ENCODE measurements at regions not wholly inside any gene's neighbourhood (a gene's known extent, or its start where the extent isn't known, plus 50 kb on each side); places are given as distances from the start of the nearest gene placed in this dataset.
"Not testable (repeated sequence)": the region's sequence is repeated elsewhere in the genome, so short reads cannot be mapped to it uniquely, and the experiment has no call there.

DNA sequence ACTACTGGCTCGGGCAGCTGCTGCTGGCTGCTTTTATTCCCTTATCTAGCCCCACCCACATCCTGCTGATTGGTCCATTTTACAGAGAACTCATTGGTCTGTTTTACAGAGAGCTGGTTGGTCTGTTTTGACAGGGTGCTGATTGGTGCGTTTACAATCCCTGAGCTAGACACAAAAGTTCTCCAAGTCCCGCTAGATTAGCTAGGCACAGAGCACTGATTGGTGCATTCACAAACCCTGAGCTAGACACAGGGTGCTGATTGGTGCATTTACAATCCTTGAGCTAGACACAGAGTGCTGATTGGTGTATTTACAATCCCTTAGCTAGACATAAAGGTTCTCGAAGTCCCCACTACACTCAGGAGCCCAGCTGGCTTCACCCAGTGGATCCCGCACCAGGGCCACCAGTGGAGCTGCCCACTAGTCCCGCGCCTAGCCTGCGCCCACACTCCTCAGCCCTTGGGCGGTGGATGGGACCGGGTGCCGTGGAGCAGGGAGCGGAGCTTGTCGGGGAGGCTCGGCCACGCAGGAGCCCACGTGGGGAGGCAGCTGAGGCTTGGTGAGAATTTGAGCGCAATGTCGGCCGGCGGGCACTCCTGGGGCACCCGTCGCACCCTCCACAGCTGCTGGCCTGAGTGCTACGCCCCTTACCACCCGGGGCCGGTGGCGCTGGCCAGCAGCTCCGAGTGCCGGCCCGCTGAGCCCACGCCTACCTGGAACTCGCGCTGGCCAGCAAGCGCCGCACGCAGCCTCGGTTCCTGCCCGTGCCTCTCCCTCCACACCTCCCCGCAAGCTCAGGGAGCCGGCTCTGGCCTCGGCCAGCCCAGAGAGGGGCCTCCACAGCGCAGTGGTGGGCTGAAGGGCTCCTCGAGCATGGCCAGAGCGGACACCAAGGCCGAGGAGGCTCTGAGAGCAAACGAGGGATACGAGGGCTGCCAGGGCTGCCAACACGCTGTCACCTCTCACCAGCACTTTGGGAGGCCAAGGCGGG, 91.1 kb upstream of the HS3ST2 start:
- TF ChIP-seq, protein P1, sequence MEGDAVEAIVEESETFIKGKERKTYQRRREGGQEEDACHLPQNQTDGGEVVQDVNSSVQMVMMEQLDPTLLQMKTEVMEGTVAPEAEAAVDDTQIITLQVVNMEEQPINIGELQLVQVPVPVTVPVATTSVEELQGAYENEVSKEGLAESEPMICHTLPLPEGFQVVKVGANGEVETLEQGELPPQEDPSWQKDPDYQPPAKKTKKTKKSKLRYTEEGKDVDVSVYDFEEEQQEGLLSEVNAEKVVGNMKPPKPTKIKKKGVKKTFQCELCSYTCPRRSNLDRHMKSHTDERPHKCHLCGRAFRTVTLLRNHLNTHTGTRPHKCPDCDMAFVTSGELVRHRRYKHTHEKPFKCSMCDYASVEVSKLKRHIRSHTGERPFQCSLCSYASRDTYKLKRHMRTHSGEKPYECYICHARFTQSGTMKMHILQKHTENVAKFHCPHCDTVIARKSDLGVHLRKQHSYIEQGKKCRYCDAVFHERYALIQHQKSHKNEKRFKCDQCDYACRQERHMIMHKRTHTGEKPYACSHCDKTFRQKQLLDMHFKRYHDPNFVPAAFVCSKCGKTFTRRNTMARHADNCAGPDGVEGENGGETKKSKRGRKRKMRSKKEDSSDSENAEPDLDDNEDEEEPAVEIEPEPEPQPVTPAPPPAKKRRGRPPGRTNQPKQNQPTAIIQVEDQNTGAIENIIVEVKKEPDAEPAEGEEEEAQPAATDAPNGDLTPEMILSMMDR (IDR thresholded peaks at IDR 0.05): not testable (repeated sequence)
- TF ChIP-seq POLR2A (IDR thresholded peaks at IDR 0.05): not testable (repeated sequence)

Data from right lobe of liver (tissue), 4 donors.